IMR-90 (cell line): ENCODE measurements at regions not wholly inside any gene's neighbourhood (a gene's known extent, or its start where the extent isn't known, plus 50 kb on each side); places are given as distances from the start of the nearest gene placed in this dataset.

Source experiments
- ATAC-seq: fragments of 200-7000 bp; cut with Tn5 transposase; 2 replicates; pipeline ENCODE4 v1.9.1; 2020; ENCODE audit warnings: low read depth, mild to moderate bottlenecking, moderate library complexity
- BruUV-seq: library from RNA; stranded (reverse); fragments of 400-500 nt; replicated peaks from 2 replicates; lab custom pipeline; 2021; lab: Mats Ljungman, UMichigan
- CTCF ChIA-PET: fragments of 300-600 bp; formaldehyde crosslinking; extraction: SDS; loops from one replicate; lab custom pipeline; 2021; ENCODE audit warnings: antibody characterized with exemption; lab: Yijun Ruan, JAX
- POLR2A ChIA-PET: fragments of 300-600 bp; sonication (Branson Sonifier 250); formaldehyde crosslinking; loops from one replicate; lab custom pipeline; 2022; ENCODE audit warnings: antibody characterized with exemption; ENCODE audit not compliant: unreplicated experiment; lab: Charles Lee
- DNase-seq: peaks from one replicate; pipeline ENCODE4 v3.0.0; 2013
- H2AFZ ChIP-seq: replicated peaks from 2 replicates; pipeline ENCODE3; 2013; ENCODE audit warnings: low read length, mild to moderate bottlenecking; ENCODE audit not compliant: poor library complexity
- H2AK5ac ChIP-seq: 2 replicates; pipeline ENCODE4 v1.6.1; 2013; ENCODE audit warnings: low read depth, low read length, inconsistent platforms
- H2AK9ac ChIP-seq: replicated peaks from 2 replicates; pipeline ENCODE3; 2013; ENCODE audit warnings: mild to moderate bottlenecking, low read depth, low read length, moderate library complexity; ENCODE audit not compliant: poor library complexity
- H2BK120ac ChIP-seq: 2 replicates; pipeline ENCODE4 v1.6.1; 2013; ENCODE audit warnings: low read depth, low read length, inconsistent platforms
- H2BK15ac ChIP-seq: 3 replicates; pipeline ENCODE4 v1.6.1; 2013; ENCODE audit warnings: low read depth, low read length, inconsistent platforms
- H2BK20ac ChIP-seq: 2 replicates; pipeline ENCODE4 v1.6.1; 2013; ENCODE audit warnings: low read depth, mild to moderate bottlenecking, inconsistent platforms, low read length, moderate library complexity
- H2BK5ac ChIP-seq: 2 replicates; pipeline ENCODE4 v1.6.1; 2013; ENCODE audit warnings: mild to moderate bottlenecking, low read depth, low read length, inconsistent platforms; ENCODE audit not compliant: poor library complexity, severe bottlenecking
- H3K14ac ChIP-seq: replicated peaks from 2 replicates; pipeline ENCODE4 v1.6.1; 2013; ENCODE audit warnings: low read depth, low read length, inconsistent platforms
- H3K18ac ChIP-seq: 2 replicates; pipeline ENCODE4 v1.6.1; 2013; ENCODE audit warnings: low read depth, low read length, control low read depth
- H3K23ac ChIP-seq: 2 replicates; pipeline ENCODE4 v1.6.1; 2013; ENCODE audit warnings: low read depth, low read length, inconsistent platforms
- H3K27ac ChIP-seq: 2 replicates; pipeline ENCODE4 v1.5.1; 2013; ENCODE audit warnings: mild to moderate bottlenecking, control low read depth, low read length; ENCODE audit not compliant: insufficient read depth
- H3K27me3 ChIP-seq: 2 replicates; pipeline ENCODE4 v1.6.1; 2013; ENCODE audit warnings: low read length; ENCODE audit not compliant: control insufficient read depth, insufficient read depth
- H3K36me3 ChIP-seq: 2 replicates; pipeline ENCODE4 v1.6.1; 2013; ENCODE audit warnings: low read length, mixed read lengths; ENCODE audit not compliant: control insufficient read depth, insufficient read depth
- H3K4ac ChIP-seq: 2 replicates; pipeline ENCODE4 v1.6.1; 2013; ENCODE audit warnings: low read depth, low read length, inconsistent platforms
- H3K4me1 ChIP-seq: 2 replicates; pipeline ENCODE4 v1.6.1; 2013; ENCODE audit warnings: low read length, mixed read lengths; ENCODE audit not compliant: control insufficient read depth, insufficient read depth
- H3K4me2 ChIP-seq: 2 replicates; pipeline ENCODE4 v1.6.1; 2013; ENCODE audit warnings: low read depth, mild to moderate bottlenecking, control low read depth, low read length, moderate library complexity
- H3K4me3 ChIP-seq: 2 replicates; pipeline ENCODE4 v1.5.1; 2013; ENCODE audit warnings: low read depth, mild to moderate bottlenecking, control low read depth, low read length, moderate library complexity; ENCODE audit not compliant: insufficient read depth
- H3K56ac ChIP-seq: 2 replicates; pipeline ENCODE4 v1.6.1; 2013; ENCODE audit warnings: low read length, inconsistent platforms; ENCODE audit not compliant: insufficient read depth; ENCODE audit errors: extremely low read depth
- H3K79me1 ChIP-seq, 2 experiments: 2 replicates each; pipeline ENCODE4 v1.6.1; 2013; ENCODE audit warnings: low read length in 2 of 2, inconsistent platforms in 1 of 2, low read depth in 1 of 2
- H3K9ac ChIP-seq: 2 replicates; pipeline ENCODE4 v1.6.1; 2013; ENCODE audit warnings: low read depth, low read length, control low read depth
- H3K9me1 ChIP-seq: 2 replicates; pipeline ENCODE4 v1.6.1; 2013; ENCODE audit warnings: low read length, inconsistent platforms; ENCODE audit not compliant: insufficient read depth
- H3K9me3 ChIP-seq: 2 replicates; pipeline ENCODE4 v1.6.1; 2013; ENCODE audit warnings: low read length; ENCODE audit not compliant: control insufficient read depth, insufficient read depth
- H4K20me1 ChIP-seq: 2 replicates; pipeline ENCODE4 v1.6.1; 2013; ENCODE audit warnings: low read length, inconsistent platforms; ENCODE audit not compliant: insufficient read depth
- H4K5ac ChIP-seq: 2 replicates; pipeline ENCODE4 v1.6.1; 2013; ENCODE audit warnings: mild to moderate bottlenecking, low read depth, low read length, control low read depth
- H4K8ac ChIP-seq, 2 experiments: 2 replicates each; pipeline ENCODE4 v1.6.1; 2013; ENCODE audit warnings: low read depth in 2 of 2, low read length in 2 of 2, control low read depth in 1 of 2, inconsistent platforms in 1 of 2
- H4K91ac ChIP-seq: 2 replicates; pipeline ENCODE4 v1.6.1; 2013; ENCODE audit warnings: low read depth, low read length, inconsistent platforms; ENCODE audit not compliant: insufficient read depth
- BHLHE40 ChIP-seq: fragments of 150-350 bp; IDR thresholded peaks from 2 replicates; pipeline ENCODE4 v1.6.1; 2016; ENCODE audit warnings: mild to moderate bottlenecking, low read depth, low read length
- CTCF ChIP-seq: conservative IDR thresholded peaks from 2 replicates; pipeline ENCODE4 v1.5.1; 2012; ENCODE audit warnings: mild to moderate bottlenecking, low read depth, low read length, improper control_type of control experiment
- MAFK ChIP-seq: IDR thresholded peaks from 2 replicates; pipeline ENCODE4 v1.6.1; 2012; ENCODE audit warnings: low read depth, low read length, improper control_type of control experiment
- WGBS, 2 experiments: methylation state at CpG; one replicate each; pipeline versions ENCODE4 v1.1.5 to v1.1.7; 2013; ENCODE audit warnings: missing lambda C conversion rate in 2 of 2; ENCODE audit not compliant: insufficient read length in 1 of 2; ENCODE audit errors: extremely low coverage in 2 of 2; 5-methylcytosine and 5-hydroxymethylcytosine counted together
- dilution Hi-C: fragments of 300-500 bp; cut with HindIII; formaldehyde crosslinking; loops from one replicate; pipeline ENCODE4 v1.14.3; 2018; ENCODE audit warnings: low sequenced_read_pairs; ENCODE audit not compliant: unreplicated experiment
- in situ Hi-C: fragments of 300-500 bp; cut with MboI; formaldehyde crosslinking; loops from 3 replicates; pipeline ENCODE4 v1.14.3; 2019; ENCODE audit warnings: low sequenced_read_pairs, inconsistent platforms, mixed read lengths
- intact Hi-C: fragments of 100-400 bp; cut with micrococcal nuclease; formaldehyde crosslinking; loops from 2 replicates; pipeline ENCODE4 v1.10.0; 2022

- ChIA-PET POLR2A (no interaction called here), CTCF (no interaction called here)
- H3K18ac ChIP-seq: no peak overlapping the region
- no CpG with 5 or more reads among the region's 2 CpGs for WGBS, 2 experiments
- ATAC-seq (no peak), DNase-seq (no peak)
- no peak overlapping the region for H3K56ac ChIP-seq
- H3K4ac ChIP-seq: no peak overlapping the region
- no peak overlapping the region for H2BK20ac ChIP-seq
- no peak overlapping the region for H2AFZ ChIP-seq
- no peaks in the 10 kb centered on the region for H4K20me1 ChIP-seq
- no peak overlapping the region for H3K23ac ChIP-seq
- no peaks in the 10 kb centered on the region for H3K36me3 ChIP-seq
- no peak overlapping the region for H2AK9ac ChIP-seq
- H3K79me1 ChIP-seq: no peaks in the 10 kb centered on the region
- no peak overlapping the region for H2BK5ac ChIP-seq
- H2BK15ac ChIP-seq: no peak overlapping the region
- no peaks in the 10 kb centered on the region for H3K9me1 ChIP-seq
- no peak overlapping the region for H2AK5ac ChIP-seq
- no peak for TF ChIP-seq BHLHE40
- TF ChIP-seq MAFK: no peak
- no peak for TF ChIP-seq CTCF
- H3K27ac ChIP-seq: no peak overlapping the region
- no TSS peak for BruUV-seq
- no peak overlapping the region for H4K91ac ChIP-seq
- no peak overlapping the region for H3K14ac ChIP-seq
- H3K4me2 ChIP-seq: no peak overlapping the region
- in situ Hi-C loops (no loop called here), intact Hi-C loops (no loop called here), dilution Hi-C loops (no loop called here)
- H2BK120ac ChIP-seq: no peak overlapping the region
- no peaks in the 10 kb centered on the region for H3K4me1 ChIP-seq
- H3K9ac ChIP-seq: no peak overlapping the region
- H3K9me3 ChIP-seq: no peaks in the 10 kb centered on the region
- no peak overlapping the region for H3K4me3 ChIP-seq
- no peaks in the 10 kb centered on the region for H3K27me3 ChIP-seq
- no peak overlapping the region for H4K8ac ChIP-seq
- H4K5ac ChIP-seq: no peak overlapping the region
Observed at GRCh38 chr16:63880948-63881347, 1240.9 kb downstream of the CDH11 start.
